HCT116 (cell line): ENCODE measurements at regions not wholly inside any gene's neighbourhood (a gene's known extent, or its start where the extent isn't known, plus 50 kb on each side); places are given as distances from the start of the nearest gene placed in this dataset.
"Not testable (repeated sequence)": the region's sequence is repeated elsewhere in the genome, so short reads cannot be mapped to it uniquely, and the experiment has no call there.

Experiments
- ATAC-seq: fragments of 200-7000 bp; cut with Tn5 transposase; 2 replicates; pipeline ENCODE4 v1.9.1; 2020; ENCODE audit warnings: mild to moderate bottlenecking, moderate library complexity
- BruUV-seq: library from RNA; stranded (reverse); fragments of 400-500 nt; replicated peaks from 2 replicates; lab custom pipeline; 2021; lab: Mats Ljungman, UMichigan
- CTCF ChIA-PET: fragments of 300-600 bp; sonication (Branson Sonifier 250); formaldehyde crosslinking; loops from one replicate; lab custom pipeline; 2021; ENCODE audit warnings: antibody characterized with exemption; lab: Charles Lee
- POLR2A ChIA-PET: fragments of 300-600, 350-600 bp; sonication (Branson Sonifier 250); formaldehyde crosslinking; loops from one replicate; lab custom pipeline; 2021; ENCODE audit warnings: antibody characterized with exemption; lab: Charles Lee
- RAD21 ChIA-PET, 2 experiments: fragments of 300-600 bp; sonication (Branson Sonifier 250); formaldehyde crosslinking; loops; one replicate each; lab custom pipeline; 2023; ENCODE audit warnings: low total read pairs in 2 of 2; ENCODE audit not compliant: uncharacterized antibody in 2 of 2, unreplicated experiment in 2 of 2, low non-redundant PET in 1 of 2; lab: Charles Lee
- DNase-seq: peaks from one replicate; pipeline ENCODE4 v3.0.0-alpha.2; 2010; ENCODE audit warnings: low read depth, low spot score
- H2AFZ ChIP-seq: fragments of 200-600 bp; shearing (Covaris generic), sonication (generic); 2 replicates; pipeline ENCODE4 v1.6.1; 2017; ENCODE audit warnings: low read depth, mixed run types, mixed read lengths, antibody characterized with exemption, low read length; ENCODE audit not compliant: poor library complexity, severe bottlenecking
- H3K27ac ChIP-seq: 2 replicates; pipeline ENCODE4 v1.5.1; 2012; ENCODE audit warnings: low read depth, low read length
- H3K27me3 ChIP-seq: fragments of 200-600 bp; sonication (generic); 2 replicates; pipeline ENCODE4 v1.6.1; 2016; ENCODE audit warnings: mixed run types, low read length, mixed read lengths; ENCODE audit not compliant: insufficient read depth
- H3K36me3 ChIP-seq, 2 experiments: fragments of 200-500 bp in 1 of 2; fragments of 200-600 bp in 1 of 2; sonication (Bioruptor generic) in 1 of 2; sonication (generic) in 1 of 2; 2 replicates each; pipeline versions ENCODE4 v1.5.1 to v1.6.1; 2014 to 2016; ENCODE audit warnings: low read length in 2 of 2, inconsistent platforms in 1 of 2, mixed read lengths in 1 of 2, mixed run types in 1 of 2; ENCODE audit not compliant: insufficient read depth in 2 of 2, control insufficient read depth in 1 of 2
- H3K4me1 ChIP-seq, 2 experiments: fragments of 200-600 bp in 1 of 2; sonication (generic) in 1 of 2; 2 replicates each; pipeline versions ENCODE4 v1.5.1 to v1.6.1; 2012 to 2017; ENCODE audit warnings: low read length in 2 of 2, inconsistent platforms in 1 of 2, mild to moderate bottlenecking in 1 of 2, mixed read lengths in 1 of 2, mixed run types in 1 of 2, moderate library complexity in 1 of 2; ENCODE audit not compliant: insufficient read depth in 2 of 2, control insufficient read depth in 1 of 2
- H3K4me2 ChIP-seq: fragments of 200-600 bp; sonication (generic); 2 replicates; pipeline ENCODE4 v1.6.1; 2017; ENCODE audit warnings: mixed run types, low read length, mixed read lengths
- H3K4me3 ChIP-seq, 2 experiments: fragments of 200-600 bp in 1 of 2; sonication (generic) in 1 of 2; replicated peaks in 1 of 2; 2 replicates each; pipeline ENCODE4 v1.5.1; 2011 to 2016; ENCODE audit warnings: low read length in 2 of 2, control low read depth in 1 of 2, low read depth in 1 of 2, mild to moderate bottlenecking in 1 of 2, mixed read lengths in 1 of 2, mixed run types in 1 of 2
- H3K79me2 ChIP-seq: fragments of 200-600 bp; sonication (generic); 2 replicates; pipeline ENCODE4 v1.6.1; 2017; ENCODE audit warnings: mild to moderate bottlenecking, mixed run types, low read length, moderate library complexity, mixed read lengths; ENCODE audit not compliant: insufficient read depth
- H3K9ac ChIP-seq: fragments of 200-600 bp; sonication (generic); 2 replicates; pipeline ENCODE4 v1.6.1; 2016; ENCODE audit warnings: low read length, mixed read lengths
- H3K9me2 ChIP-seq: fragments of 200-600 bp; sonication (generic), shearing (Covaris generic); 2 replicates; pipeline ENCODE4 v1.6.1; 2017; ENCODE audit warnings: mixed run types, mild to moderate bottlenecking, moderate library complexity; ENCODE audit not compliant: insufficient read depth
- H3K9me3 ChIP-seq, 2 experiments: fragments of 200-500 bp in 1 of 2; fragments of 200-600 bp in 1 of 2; sonication (Bioruptor generic) in 1 of 2; sonication (generic) in 1 of 2; 2 replicates each; pipeline ENCODE4 v1.6.1; 2014 to 2017; ENCODE audit warnings: low read length in 2 of 2, mixed read lengths in 2 of 2, inconsistent platforms in 1 of 2, low read depth in 1 of 2, mild to moderate bottlenecking in 1 of 2, mixed run types in 1 of 2, moderate library complexity in 1 of 2; ENCODE audit not compliant: control insufficient read depth in 1 of 2, insufficient read depth in 1 of 2
- H4K20me1 ChIP-seq: fragments of 200-600 bp; sonication (generic), shearing (Covaris generic); 2 replicates; pipeline ENCODE4 v1.6.1; 2017; ENCODE audit warnings: mixed run types, mild to moderate bottlenecking, moderate library complexity; ENCODE audit not compliant: insufficient read depth
- CBX3 ChIP-seq: IDR thresholded peaks from 2 replicates; pipeline ENCODE4 v1.6.1; 2012; ENCODE audit warnings: low read depth
- EGR1 ChIP-seq: IDR thresholded peaks from 2 replicates; pipeline ENCODE4 v1.6.1; 2012; ENCODE audit warnings: low read depth
- POLR2A ChIP-seq: IDR thresholded peaks from 2 replicates; pipeline ENCODE4 v1.7.0; 2011; ENCODE audit warnings: borderline replicate concordance; ENCODE audit not compliant: insufficient read depth, insufficient read length; ENCODE audit errors: extremely low read depth
- POLR2AphosphoS5 ChIP-seq: IDR thresholded peaks from 2 replicates; pipeline ENCODE4 v1.6.1; 2011; ENCODE audit warnings: mild to moderate bottlenecking, low read depth, low read length, moderate library complexity
- RAD21 ChIP-seq: IDR thresholded peaks from 2 replicates; pipeline ENCODE4 v1.6.1; 2012; ENCODE audit warnings: low read depth, mild to moderate bottlenecking
- SIN3A ChIP-seq: IDR thresholded peaks from 2 replicates; pipeline ENCODE4 v1.6.1; 2012; ENCODE audit warnings: low read depth
- ZFX ChIP-seq: fragments of 450-650 bp; IDR thresholded peaks from 2 replicates; pipeline ENCODE4 v1.6.1; 2017
- intact Hi-C: fragments of 100-400 bp; cut with micrococcal nuclease; formaldehyde crosslinking; loops from 2 replicates; pipeline ENCODE4 v1.10.0; 2022
- TF ChIP-seq, protein P1 (sequence below): IDR thresholded peaks from 2 replicates; pipeline ENCODE4 v1.6.1; 2012
- TF ChIP-seq, protein P2 (sequence below), 3 experiments: fragments of 200-600 bp in 1 of 3; sonication (generic) in 1 of 3; IDR thresholded peaks in 2 of 3; conservative IDR thresholded peaks in 1 of 3; 2 replicates each; pipeline ENCODE4 v1.5.1; 2012 to 2017; ENCODE audit warnings: low read depth in 2 of 3, low read length in 2 of 3, antibody characterized with exemption in 1 of 3, borderline replicate concordance in 1 of 3, control low read depth in 1 of 3, mild to moderate bottlenecking in 1 of 3, mixed read lengths in 1 of 3, mixed run types in 1 of 3, moderate library complexity in 1 of 3; ENCODE audit not compliant: insufficient read depth in 1 of 3

DNA sequence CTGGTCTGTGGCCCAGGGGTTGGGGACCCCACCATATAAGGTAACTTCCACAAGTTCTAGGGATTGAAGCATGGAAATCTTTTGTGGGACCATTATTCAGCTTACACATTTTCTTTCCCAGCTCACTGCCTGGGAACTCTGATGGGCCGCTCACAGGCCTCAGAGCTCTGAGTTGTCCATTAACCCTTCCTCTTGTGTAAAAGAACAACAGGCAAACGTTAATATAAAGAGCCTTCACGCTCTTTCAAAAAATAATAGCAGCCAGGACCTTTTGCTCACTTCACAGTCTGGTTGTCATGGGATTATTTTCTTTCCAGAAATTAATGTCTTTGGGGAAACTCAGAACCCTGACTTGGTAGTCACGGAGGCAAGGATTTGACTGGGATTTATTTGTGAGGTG is 443.3 kb downstream of the AGTPBP1 start:
- H3K9ac ChIP-seq: no peak overlapping the region
- H3K4me1 ChIP-seq: no peaks in the 10 kb centered on the region
- intact Hi-C loops: no loop called here
- no peak overlapping the region for H3K4me2 ChIP-seq
- ATAC-seq (no peak), DNase-seq (no peak)
- ChIA-PET CTCF (no interaction called here), RAD21 (no interaction called here), POLR2A (no interaction called here)
- no peak overlapping the region for H3K4me3 ChIP-seq
- no peak overlapping the region for H3K27ac ChIP-seq
- no peaks in the 10 kb centered on the region for H3K79me2 ChIP-seq
- H3K27me3 ChIP-seq: peaks cover 23% of the 10 kb centered on the region
- no peaks in the 10 kb centered on the region for H3K9me3 ChIP-seq
- no peak for TF ChIP-seq SIN3A
- TF ChIP-seq, protein P1, sequence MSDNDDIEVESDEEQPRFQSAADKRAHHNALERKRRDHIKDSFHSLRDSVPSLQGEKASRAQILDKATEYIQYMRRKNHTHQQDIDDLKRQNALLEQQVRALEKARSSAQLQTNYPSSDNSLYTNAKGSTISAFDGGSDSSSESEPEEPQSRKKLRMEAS: no peak
- TF ChIP-seq, protein P2, sequence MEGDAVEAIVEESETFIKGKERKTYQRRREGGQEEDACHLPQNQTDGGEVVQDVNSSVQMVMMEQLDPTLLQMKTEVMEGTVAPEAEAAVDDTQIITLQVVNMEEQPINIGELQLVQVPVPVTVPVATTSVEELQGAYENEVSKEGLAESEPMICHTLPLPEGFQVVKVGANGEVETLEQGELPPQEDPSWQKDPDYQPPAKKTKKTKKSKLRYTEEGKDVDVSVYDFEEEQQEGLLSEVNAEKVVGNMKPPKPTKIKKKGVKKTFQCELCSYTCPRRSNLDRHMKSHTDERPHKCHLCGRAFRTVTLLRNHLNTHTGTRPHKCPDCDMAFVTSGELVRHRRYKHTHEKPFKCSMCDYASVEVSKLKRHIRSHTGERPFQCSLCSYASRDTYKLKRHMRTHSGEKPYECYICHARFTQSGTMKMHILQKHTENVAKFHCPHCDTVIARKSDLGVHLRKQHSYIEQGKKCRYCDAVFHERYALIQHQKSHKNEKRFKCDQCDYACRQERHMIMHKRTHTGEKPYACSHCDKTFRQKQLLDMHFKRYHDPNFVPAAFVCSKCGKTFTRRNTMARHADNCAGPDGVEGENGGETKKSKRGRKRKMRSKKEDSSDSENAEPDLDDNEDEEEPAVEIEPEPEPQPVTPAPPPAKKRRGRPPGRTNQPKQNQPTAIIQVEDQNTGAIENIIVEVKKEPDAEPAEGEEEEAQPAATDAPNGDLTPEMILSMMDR (IDR thresholded peaks at IDR 0.05 in 2 of 3, conservative IDR thresholded peaks at IDR 0.05 in 1 of 3; ENCODE audit: borderline replicate concordance in 1 of 3, insufficient read depth in 1 of 3, low read depth in 2 of 3, low read length in 2 of 3): no peak
- TF ChIP-seq POLR2AphosphoS5: no peak
- no peak for TF ChIP-seq EGR1
- no peak for TF ChIP-seq ZFX
- TF ChIP-seq CBX3: no peak
- TF ChIP-seq POLR2A: no peak
- no peak for TF ChIP-seq RAD21
- no peaks in the 10 kb centered on the region for H3K36me3 ChIP-seq
- no peaks in the 10 kb centered on the region for H3K9me2 ChIP-seq
- BruUV-seq: no TSS peak
- no peaks in the 10 kb centered on the region for H4K20me1 ChIP-seq
- H2AFZ ChIP-seq: no peak overlapping the region

DNA sequence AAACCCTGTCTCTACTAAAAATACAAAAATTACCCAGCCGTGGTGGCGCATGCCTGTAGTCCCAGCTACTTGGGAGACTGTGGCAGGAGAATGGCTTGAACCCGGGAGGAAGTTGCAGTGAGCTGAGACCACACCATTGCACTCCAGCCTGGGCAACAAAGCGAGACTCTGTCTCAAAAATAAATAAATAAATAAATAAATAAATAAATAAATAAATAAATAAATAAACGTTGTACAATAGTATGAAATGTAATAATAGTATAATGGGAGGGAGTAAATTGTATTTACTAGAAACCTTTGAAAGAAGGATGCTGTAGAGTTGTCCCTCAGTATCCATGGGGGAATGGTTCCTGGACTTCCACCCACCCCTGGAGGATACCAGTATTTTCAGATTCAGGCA is 446.5 kb downstream of the AGTPBP1 start:
- H3K4me1 ChIP-seq, intact Hi-C loops, H3K9me2 ChIP-seq, H3K27ac ChIP-seq, DNase-seq, H4K20me1 ChIP-seq, H3K79me2 ChIP-seq, H2AFZ ChIP-seq, H3K9me3 ChIP-seq, H3K4me3 ChIP-seq, H3K9ac ChIP-seq, ATAC-seq, POLR2A ChIA-PET, RAD21 ChIA-PET, H3K36me3 ChIP-seq, CTCF ChIA-PET, H3K4me2 ChIP-seq, H3K27me3 ChIP-seq, BruUV-seq: not testable (repeated sequence)
